ENCODE measurements at regions not wholly inside any gene's neighbourhood (a gene's known extent, or its start where the extent isn't known, plus 50 kb on each side); places are given as distances from the start of the nearest gene placed in this dataset.

DNA sequence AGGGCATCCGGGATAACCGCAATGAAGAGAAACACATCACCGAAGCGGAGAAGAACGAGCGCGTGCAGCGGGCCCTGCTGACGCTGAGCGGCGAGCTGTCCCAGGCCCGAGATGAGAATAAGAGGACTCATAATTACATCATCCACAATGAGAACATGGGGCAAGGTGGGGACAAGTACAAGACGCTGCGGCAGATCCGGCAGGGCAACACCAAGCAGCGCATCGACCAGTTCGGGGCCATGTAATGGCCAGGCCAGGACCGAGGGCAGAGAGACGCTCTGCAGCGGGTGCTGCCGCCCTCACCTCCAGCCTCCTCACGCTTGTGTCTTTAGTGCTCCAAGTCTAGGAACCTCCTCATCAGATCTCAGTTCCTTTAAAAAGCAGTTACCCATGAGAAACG lies 863.7 kb upstream of the ALCAM start:
- Histone ChIP-seq H3K4me3 (no peak overlapping the region), H3K9me2 (replicated peaks; ENCODE audit: insufficient read depth) (no peaks in the 10 kb centered on the region), H3K27me3 (no peaks in the 10 kb centered on the region), H3K27ac (no peak overlapping the region), H3K79me2 (no peaks in the 10 kb centered on the region), H3K36me3 (replicated peaks; ENCODE audit: insufficient read depth, low read depth) (no peaks in the 10 kb centered on the region), H3K4me1 (ENCODE audit: insufficient read depth) (no peaks in the 10 kb centered on the region), H4K20me1 (ENCODE audit: insufficient read depth, poor library complexity, severe bottlenecking) (no peaks in the 10 kb centered on the region), H3K9me3 (ENCODE audit: low read depth) (no peaks in the 10 kb centered on the region), H2AFZ (no peak overlapping the region), H3K4me2 (no peak overlapping the region)
- 97% methylated on average over 24 of the region's 24 CpGs for WGBS (ENCODE audit: low lambda C conversion rate, missing lambda C conversion rate)
- DNase-seq (ENCODE audit: low spot score): no peak
- TF ChIP-seq EZH2phosphoT487 (IDR thresholded peaks at IDR 0.05; ENCODE audit: low read depth, severe bottlenecking, unreplicated experiment): no peak
- TF ChIP-seq EZH2 (IDR thresholded peaks at IDR 0.05; ENCODE audit: borderline replicate concordance): no peak
- no peak for TF ChIP-seq CTCF (IDR thresholded peaks at IDR 0.05; ENCODE audit: poor library complexity)

- no peak for DNase-seq (ENCODE audit: low spot score)
- 63% methylated on average over 3 of the region's 3 CpGs for WGBS (ENCODE audit: low lambda C conversion rate, missing lambda C conversion rate)
- H3K79me2 ChIP-seq: no peaks in the 10 kb centered on the region
- TF ChIP-seq CTCF (IDR thresholded peaks at IDR 0.05; ENCODE audit: poor library complexity): no peak
- no peak for TF ChIP-seq EZH2 (IDR thresholded peaks at IDR 0.05; ENCODE audit: borderline replicate concordance)
- H4K20me1 ChIP-seq (ENCODE audit: insufficient read depth, poor library complexity, severe bottlenecking): no peaks in the 10 kb centered on the region
- no peaks in the 10 kb centered on the region for H3K4me1 ChIP-seq (ENCODE audit: insufficient read depth)
- no peak overlapping the region for H3K4me3 ChIP-seq
- H3K27ac ChIP-seq: no peak overlapping the region
- no peaks in the 10 kb centered on the region for H3K9me2 ChIP-seq (replicated peaks; ENCODE audit: insufficient read depth)
- no peaks in the 10 kb centered on the region for H3K36me3 ChIP-seq (replicated peaks; ENCODE audit: insufficient read depth, low read depth)
- no peak overlapping the region for H2AFZ ChIP-seq
- H3K9me3 ChIP-seq (ENCODE audit: low read depth): no peaks in the 10 kb centered on the region
- no peaks in the 10 kb centered on the region for H3K27me3 ChIP-seq
- no peak overlapping the region for H3K4me2 ChIP-seq
Measured at GRCh38 chr3:104510131-104510849, 856.4 kb upstream of the ALCAM start.

DNA sequence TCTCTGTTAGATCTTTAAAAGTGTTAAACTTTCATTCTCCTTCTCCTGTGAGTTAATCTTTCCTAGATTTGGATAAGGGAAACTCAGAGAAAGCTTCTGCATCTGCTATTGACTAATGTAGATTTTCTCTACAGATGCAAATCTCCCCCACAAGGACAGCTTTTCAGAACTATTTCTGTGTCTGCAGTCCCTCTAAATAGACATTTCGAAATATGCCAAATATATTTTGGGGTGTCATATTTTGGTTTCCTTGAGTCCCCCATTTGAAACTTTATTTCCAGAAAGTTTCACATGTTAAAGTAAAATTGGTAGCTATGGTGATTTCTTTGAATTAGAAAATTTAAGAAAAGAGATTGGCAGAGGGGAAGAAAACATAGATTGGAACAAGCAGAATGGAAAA lies 852.3 kb upstream of the ALCAM start:
- Histone ChIP-seq H3K9me2 (replicated peaks; ENCODE audit: insufficient read depth) (no peaks in the 10 kb centered on the region), H2AFZ (no peak overlapping the region), H3K4me1 (ENCODE audit: insufficient read depth) (no peaks in the 10 kb centered on the region), H3K36me3 (replicated peaks; ENCODE audit: insufficient read depth, low read depth) (no peaks in the 10 kb centered on the region), H3K79me2 (no peaks in the 10 kb centered on the region), H3K27me3 (no peaks in the 10 kb centered on the region), H4K20me1 (ENCODE audit: insufficient read depth, poor library complexity, severe bottlenecking) (no peaks in the 10 kb centered on the region), H3K27ac (no peak overlapping the region), H3K9me3 (ENCODE audit: low read depth) (no peaks in the 10 kb centered on the region), H3K4me2 (no peak overlapping the region), H3K4me3 (no peak overlapping the region)
- no peak for DNase-seq (ENCODE audit: low spot score)
- TF ChIP-seq EZH2 (IDR thresholded peaks at IDR 0.05; ENCODE audit: borderline replicate concordance): no peak
- TF ChIP-seq EZH2phosphoT487 (IDR thresholded peaks at IDR 0.05; ENCODE audit: low read depth, severe bottlenecking, unreplicated experiment): no peak
- TF ChIP-seq CTCF (IDR thresholded peaks at IDR 0.05; ENCODE audit: poor library complexity): no peak
- 100% methylated on average over 1 of the region's 1 CpG for WGBS (ENCODE audit: low lambda C conversion rate, missing lambda C conversion rate)
